Central memory CD4-positive, alpha-beta T cell (primary cell): ENCODE measurements at regions not wholly inside any gene's neighbourhood (a gene's known extent, or its start where the extent isn't known, plus 50 kb on each side); places are given as distances from the start of the nearest gene placed in this dataset.
"Not testable (repeated sequence)": the region's sequence is repeated elsewhere in the genome, so short reads cannot be mapped to it uniquely, and the experiment has no call there.

ENCODE experiments used
- DNase-seq: peaks from one replicate; pipeline ENCODE4 v3.0.0; 2022

- DNase-seq: no peak
Observed at GRCh38 chr2:88927128-88927527, 235.7 kb downstream of the RPIA start.

- no peak for DNase-seq
Observed at GRCh38 chr2:88930659-88931058, 239.2 kb downstream of the RPIA start.

- DNase-seq: no peak
Observed at GRCh38 chr2:88932686-88933085, 241.2 kb downstream of the RPIA start.

- no peak for DNase-seq
Observed at GRCh38 chr2:88933091-88933490, 241.6 kb downstream of the RPIA start.

GRCh38 chr2:88933980-88934379 lies 242.5 kb downstream of the RPIA start:
- no peak for DNase-seq

- DNase-seq: not testable (repeated sequence)
Observed at GRCh38 chr2:88941178-88941577, 249.7 kb downstream of the RPIA start.

- DNase-seq: no peak
Observed at GRCh38 chr2:88942798-88943197, 251.3 kb downstream of the RPIA start.

GRCh38 chr2:88949336-88949735 lies 257.9 kb downstream of the RPIA start:
- DNase-seq: no peak

GRCh38 chr2:88950010-88950409 lies 258.5 kb downstream of the RPIA start:
- no peak for DNase-seq

- no peak for DNase-seq
Observed at GRCh38 chr2:88955607-88956006, 264.1 kb downstream of the RPIA start.

- no peak for DNase-seq
Observed at GRCh38 chr2:88959480-88960204, 268.2 kb downstream of the RPIA start.

GRCh38 chr2:88961323-88961722 lies 269.9 kb downstream of the RPIA start:
- not testable (repeated sequence) for DNase-seq

- DNase-seq: no peak
Observed at GRCh38 chr2:88967844-88968243, 276.4 kb downstream of the RPIA start.

GRCh38 chr2:88978011-88978410 lies 286.5 kb downstream of the RPIA start:
- not testable (repeated sequence) for DNase-seq

GRCh38 chr2:88978446-88978845 lies 287.0 kb downstream of the RPIA start:
- not testable (repeated sequence) for DNase-seq

- DNase-seq: not testable (repeated sequence)
Observed at GRCh38 chr2:88984079-88984478, 292.6 kb downstream of the RPIA start.

- not testable (repeated sequence) for DNase-seq
Observed at GRCh38 chr2:88986721-88987330, 295.4 kb downstream of the RPIA start.

- DNase-seq: not testable (repeated sequence)
Observed at GRCh38 chr2:88988617-88989016, 297.1 kb downstream of the RPIA start.

GRCh38 chr2:88992819-88993218 lies 301.3 kb downstream of the RPIA start:
- not testable (repeated sequence) for DNase-seq

- not testable (repeated sequence) for DNase-seq
Observed at GRCh38 chr2:88994856-88995255, 303.4 kb downstream of the RPIA start.

GRCh38 chr2:88996588-88996987 lies 305.1 kb downstream of the RPIA start:
- DNase-seq: not testable (repeated sequence)

GRCh38 chr2:88999365-88999764 lies 307.9 kb downstream of the RPIA start:
- DNase-seq: no peak

- DNase-seq: no peak
Observed at GRCh38 chr2:89000235-89000634, 308.8 kb downstream of the RPIA start.

GRCh38 chr2:89004238-89004637 lies 312.8 kb downstream of the RPIA start:
- not testable (repeated sequence) for DNase-seq
